Ascending aorta (tissue), 2 donors: ENCODE measurements at regions not wholly inside any gene's neighbourhood (a gene's known extent, or its start where the extent isn't known, plus 50 kb on each side); places are given as distances from the start of the nearest gene placed in this dataset.
"Not testable (repeated sequence)": the region's sequence is repeated elsewhere in the genome, so short reads cannot be mapped to it uniquely, and the experiment has no call there.

Experiments used
- DNase-seq, 2 donors: peaks; one replicate each; pipeline ENCODE4 v3.0.0-alpha.2; 2019; ENCODE audit warnings: low spot score in 2 of 2
- H3K27ac ChIP-seq, 2 donors: fragments of 200-600 bp; sonication (generic); one replicate each; pipeline ENCODE4 v1.5.1; 2016 to 2017; ENCODE audit warnings: mild to moderate bottlenecking in 1 of 2
- H3K27me3 ChIP-seq: fragments of 200-600 bp; sonication (generic); one replicate; pipeline ENCODE4 v1.5.1; 2017
- H3K36me3 ChIP-seq, 2 donors: fragments of 200-600 bp; sonication (generic); one replicate each; pipeline ENCODE4 v1.5.1; 2016
- H3K4me1 ChIP-seq, 2 donors: fragments of 200-600 bp; sonication (generic); one replicate each; pipeline ENCODE4 v1.5.1; 2016 to 2017; ENCODE audit warnings: mild to moderate bottlenecking in 1 of 2
- H3K4me3 ChIP-seq, 2 donors: fragments of 200-600 bp; sonication (generic); one replicate each; pipeline ENCODE4 v1.5.1; 2016 to 2017; ENCODE audit warnings: mild to moderate bottlenecking in 1 of 2
- H3K9me3 ChIP-seq, 2 donors: fragments of 200-600 bp; sonication (generic); one replicate each; pipeline ENCODE4 v1.5.1; 2016
- intact Hi-C: fragments of 100-400 bp; cut with DNase I; formaldehyde crosslinking; loops from one replicate; pipeline ENCODE4 v1.15.1; 2023
- TF ChIP-seq, protein P1 (sequence below), 3 experiments: fragments of 200-600 bp in 2 of 3; fragments of 450-650 bp in 1 of 3; sonication (generic) in 2 of 3; IDR thresholded peaks; one replicate each; pipeline ENCODE4 v1.5.1; 2016 to 2019; ENCODE audit warnings: antibody characterized with exemption in 3 of 3, mild to moderate bottlenecking in 1 of 3, moderate library complexity in 1 of 3

DNA sequence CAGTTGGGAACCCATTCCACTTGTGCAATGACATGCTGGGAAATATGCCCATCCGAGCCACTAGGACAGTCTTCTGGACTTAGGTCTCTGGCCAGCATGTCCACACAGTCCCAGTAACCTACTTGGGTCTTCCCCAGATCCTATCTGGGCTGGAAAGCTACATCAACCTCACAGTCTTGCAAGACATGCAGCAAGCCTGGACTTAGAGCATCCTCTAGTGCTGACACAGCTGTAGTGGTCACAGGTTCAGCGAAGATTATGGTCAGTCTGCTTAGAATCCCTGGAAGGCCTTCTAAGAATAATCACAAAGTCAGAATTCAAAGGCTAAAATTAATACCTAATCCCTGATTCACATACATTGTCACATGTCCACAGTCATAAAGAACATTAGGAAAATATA lies 842.7 kb downstream of the STPG2 start:
- intact Hi-C loops, result no loop called here
- TF ChIP-seq, protein P1, sequence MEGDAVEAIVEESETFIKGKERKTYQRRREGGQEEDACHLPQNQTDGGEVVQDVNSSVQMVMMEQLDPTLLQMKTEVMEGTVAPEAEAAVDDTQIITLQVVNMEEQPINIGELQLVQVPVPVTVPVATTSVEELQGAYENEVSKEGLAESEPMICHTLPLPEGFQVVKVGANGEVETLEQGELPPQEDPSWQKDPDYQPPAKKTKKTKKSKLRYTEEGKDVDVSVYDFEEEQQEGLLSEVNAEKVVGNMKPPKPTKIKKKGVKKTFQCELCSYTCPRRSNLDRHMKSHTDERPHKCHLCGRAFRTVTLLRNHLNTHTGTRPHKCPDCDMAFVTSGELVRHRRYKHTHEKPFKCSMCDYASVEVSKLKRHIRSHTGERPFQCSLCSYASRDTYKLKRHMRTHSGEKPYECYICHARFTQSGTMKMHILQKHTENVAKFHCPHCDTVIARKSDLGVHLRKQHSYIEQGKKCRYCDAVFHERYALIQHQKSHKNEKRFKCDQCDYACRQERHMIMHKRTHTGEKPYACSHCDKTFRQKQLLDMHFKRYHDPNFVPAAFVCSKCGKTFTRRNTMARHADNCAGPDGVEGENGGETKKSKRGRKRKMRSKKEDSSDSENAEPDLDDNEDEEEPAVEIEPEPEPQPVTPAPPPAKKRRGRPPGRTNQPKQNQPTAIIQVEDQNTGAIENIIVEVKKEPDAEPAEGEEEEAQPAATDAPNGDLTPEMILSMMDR (IDR thresholded peaks at IDR 0.05), result no peak
- H3K9me3 ChIP-seq, result peaks cover 0 to 8% of the 10 kb centered on the region in 2 donors

DNA sequence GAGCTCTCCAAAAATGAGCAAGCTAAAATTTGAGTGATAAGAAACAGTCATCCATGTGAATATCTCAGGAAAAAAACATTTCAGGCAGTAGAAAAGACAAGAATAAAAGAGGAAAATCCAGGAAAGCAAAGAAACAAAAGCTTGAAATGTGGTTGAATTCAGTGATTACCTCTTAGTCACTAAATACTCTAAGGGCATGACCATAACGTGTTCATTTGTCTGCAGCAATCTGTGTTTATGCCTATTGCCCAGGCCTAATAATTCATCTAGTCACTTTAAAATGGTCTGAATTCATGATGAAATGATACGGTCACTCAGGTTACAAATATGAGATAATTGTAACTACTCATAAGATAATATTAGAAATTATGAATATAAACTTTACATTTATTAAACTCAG lies 837.9 kb downstream of the STPG2 start:
- Histone ChIP-seq H3K36me3 (no peaks in the 10 kb centered on the region), H3K27me3 (no peaks in the 10 kb centered on the region), H3K9me3 (peaks cover 0 to 8% of the 10 kb centered on the region in 2 donors), H3K4me1 (no peaks in the 10 kb centered on the region), H3K4me3 (no peak overlapping the region), H3K27ac (no peak overlapping the region)
- TF ChIP-seq, protein P1 (IDR thresholded peaks at IDR 0.05), result no peak
- no peak for DNase-seq
- intact Hi-C loops, result no loop called here

More for the DNA sequence above, 842.7 kb downstream of the STPG2 start:
- DNase-seq, result no peak
- H3K27me3 ChIP-seq, result no peaks in the 10 kb centered on the region
- no peak overlapping the region for H3K27ac ChIP-seq
- H3K4me1 ChIP-seq, result no peaks in the 10 kb centered on the region
- H3K4me3 ChIP-seq, result no peak overlapping the region
- H3K36me3 ChIP-seq, result no peaks in the 10 kb centered on the region

DNA sequence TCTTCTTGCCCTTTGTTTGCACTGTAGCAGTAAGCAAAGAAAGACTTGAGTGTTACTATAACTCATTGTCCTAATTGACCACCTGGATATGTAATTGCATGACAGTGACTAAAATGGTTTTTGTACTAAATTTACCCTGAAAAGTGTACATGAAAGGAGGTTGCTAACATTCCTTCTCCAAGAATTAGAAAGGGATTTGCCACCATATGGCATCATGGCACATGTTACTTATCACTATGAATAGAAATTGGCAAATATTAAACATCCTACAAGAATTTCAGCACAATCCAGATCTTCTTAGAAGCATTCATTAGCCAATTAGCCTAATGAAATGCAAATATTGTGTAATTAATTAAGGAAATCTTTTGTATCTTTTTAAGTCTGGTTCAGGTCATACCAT lies 834.2 kb downstream of the STPG2 start:
- no peaks in the 10 kb centered on the region for H3K27me3 ChIP-seq
- H3K36me3 ChIP-seq, result no peaks in the 10 kb centered on the region
- intact Hi-C loops, result no loop called here
- H3K4me3 ChIP-seq, result no peak overlapping the region
- H3K9me3 ChIP-seq, result no peaks in the 10 kb centered on the region
- no peak overlapping the region for H3K27ac ChIP-seq
- TF ChIP-seq, protein P1 (IDR thresholded peaks at IDR 0.05), result no peak
- DNase-seq, result no peak
- H3K4me1 ChIP-seq, result no peaks in the 10 kb centered on the region

DNA sequence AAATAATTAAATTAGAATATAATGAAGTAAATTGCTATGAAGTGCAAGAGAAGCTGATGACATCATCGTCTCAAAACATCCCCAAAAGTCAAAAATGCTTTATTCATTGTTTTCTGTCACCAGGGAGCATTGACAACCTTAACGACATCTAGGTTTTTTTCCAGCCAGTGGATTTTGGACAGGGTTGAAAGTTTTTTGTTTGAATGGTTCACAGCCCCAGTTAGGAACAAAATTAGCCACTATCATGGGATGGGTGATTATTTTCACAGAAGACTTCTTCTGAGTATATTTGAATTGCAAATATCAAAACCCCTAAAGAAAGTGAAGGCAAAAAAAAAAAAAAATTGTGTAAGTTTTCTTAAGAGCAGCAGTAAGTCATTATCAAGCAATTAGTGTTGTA lies 826.1 kb downstream of the STPG2 start:
- DNase-seq, result no peak
- intact Hi-C loops, result no loop called here

DNA sequence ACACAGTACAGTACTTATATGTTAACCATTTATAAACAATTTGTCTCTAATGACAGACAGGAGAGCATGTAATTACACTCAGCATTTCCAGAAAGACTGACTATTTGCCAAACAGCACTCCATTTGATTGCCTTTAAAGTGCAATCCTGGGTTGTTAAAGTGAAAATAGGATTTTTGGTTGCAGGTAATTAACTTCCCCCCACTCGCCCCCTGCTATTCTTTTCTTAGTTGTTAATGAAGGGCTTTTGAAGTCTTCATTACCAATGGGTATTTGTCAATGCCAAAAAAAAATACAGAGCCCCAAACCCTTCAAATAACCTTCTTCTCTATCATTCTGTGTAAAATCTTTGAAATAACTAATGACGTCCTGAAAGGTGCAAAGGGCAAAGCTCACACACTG lies 825.6 kb downstream of the STPG2 start:
- no peaks in the 10 kb centered on the region for H3K4me1 ChIP-seq
- no peak overlapping the region for H3K4me3 ChIP-seq
- TF ChIP-seq, protein P1 (IDR thresholded peaks at IDR 0.05), result no peak
- intact Hi-C loops, result no loop called here
- H3K36me3 ChIP-seq, result no peaks in the 10 kb centered on the region
- H3K9me3 ChIP-seq, result no peaks in the 10 kb centered on the region
- no peak overlapping the region for H3K27ac ChIP-seq
- no peak for DNase-seq
- no peaks in the 10 kb centered on the region for H3K27me3 ChIP-seq

More for the DNA sequence above, 826.1 kb downstream of the STPG2 start:
- Histone ChIP-seq H3K36me3 (no peaks in the 10 kb centered on the region), H3K27me3 (no peaks in the 10 kb centered on the region), H3K4me1 (no peaks in the 10 kb centered on the region), H3K9me3 (no peaks in the 10 kb centered on the region), H3K4me3 (no peak overlapping the region), H3K27ac (no peak overlapping the region)
- TF ChIP-seq, protein P1 (IDR thresholded peaks at IDR 0.05), result no peak

DNA sequence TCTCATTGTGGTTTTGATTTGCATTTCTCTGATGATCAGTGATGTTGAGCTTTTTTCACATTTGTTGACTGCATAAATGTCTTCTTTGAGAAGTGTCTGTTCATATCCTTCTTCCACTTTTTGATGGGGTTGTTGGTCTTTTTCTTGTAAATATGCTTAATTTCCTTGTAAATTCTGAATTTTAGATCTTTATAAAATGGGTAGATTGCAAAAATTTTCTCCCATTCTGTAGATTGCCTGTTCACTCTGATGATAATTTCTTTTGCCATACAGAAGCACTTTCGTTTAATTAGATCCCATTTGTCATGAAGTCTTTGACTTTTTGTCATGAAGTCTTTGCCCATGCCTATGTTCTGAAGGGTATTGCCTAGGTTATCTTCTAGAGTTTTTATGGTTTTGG lies 817.5 kb downstream of the STPG2 start:
- H3K4me1 ChIP-seq, H3K36me3 ChIP-seq, H3K27ac ChIP-seq, H3K27me3 ChIP-seq, DNase-seq, intact Hi-C loops, H3K9me3 ChIP-seq, H3K4me3 ChIP-seq: not testable (repeated sequence)
